ENCODE measurements at regions not wholly inside any gene's neighbourhood (a gene's known extent, or its start where the extent isn't known, plus 50 kb on each side); places are given as distances from the start of the nearest gene placed in this dataset.
A peak's percentile ranks its signal among the peaks of the same experiment; 100 is the strongest.

DNA sequence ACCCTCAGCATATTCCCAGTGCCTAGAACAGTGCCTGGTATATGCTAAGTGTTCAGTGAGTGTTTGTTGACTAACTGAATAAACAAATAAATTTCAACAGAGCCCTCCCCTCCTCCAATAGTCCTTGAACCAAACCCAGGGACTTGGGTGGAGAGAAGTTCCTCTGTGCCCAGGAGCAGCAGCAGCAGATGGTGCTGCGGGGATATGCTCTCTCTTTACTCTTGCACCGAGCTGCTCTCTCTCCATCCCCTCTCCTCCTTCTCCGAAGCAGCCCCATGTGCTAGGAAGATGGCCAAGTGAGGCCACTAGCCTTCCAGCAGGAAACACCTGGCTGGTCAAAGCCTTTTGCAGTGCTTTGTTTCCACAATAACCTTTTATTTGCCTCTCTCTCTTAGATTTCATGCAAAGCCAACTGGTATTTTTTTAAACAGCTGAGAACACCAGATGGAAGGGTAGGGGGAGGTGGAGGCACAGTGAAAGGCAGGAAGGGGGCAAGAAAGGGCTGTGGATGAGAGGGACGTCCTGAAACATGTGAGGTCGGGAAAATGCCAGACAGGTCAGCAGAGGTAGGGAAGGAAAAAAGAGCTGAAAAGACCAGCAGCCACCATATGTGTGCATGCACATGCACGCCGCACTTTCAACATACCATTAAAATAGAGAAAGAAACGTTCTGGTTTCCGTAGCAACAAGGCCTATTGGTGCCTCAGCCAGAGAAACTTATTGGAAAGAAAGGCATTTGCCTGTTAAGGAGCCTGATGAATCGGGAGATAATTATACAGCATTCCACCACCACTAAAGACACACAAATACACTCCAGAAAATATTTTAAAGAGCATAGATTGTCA lies 78.9 kb downstream of the EMP1 start:
- 0 out of 22 replicates have a peak overlapping the region, but pooled peaks of 1 of the 11 experiments have one; percentile 21 for H3K9ac ChIP-seq
- TF ChIP-seq Cebpa-rat (IDR thresholded peaks at IDR 0.05): no peak
- no peaks in the 10 kb centered on the region for H3K36me3 ChIP-seq
- no peak overlapping the region for H3K27ac ChIP-seq
- H3K4me2 ChIP-seq: peak overlapping the region in 8 of 11 experiments; percentile 28 to 58 (median 43); a peak in 14 of 22 replicates
- no peak overlapping the region for H3K4me3 ChIP-seq
- peaks cover 13 to 27% (median 23%) of the 10 kb centered on the region in 11 experiments; a peak in 18 of 22 replicates for H3K9me3 ChIP-seq (replicated peaks in 1 of 11)
- no peaks in the 10 kb centered on the region for H4K20me1 ChIP-seq
- H3K4me1 ChIP-seq: peaks cover 0 to 18% (median 9%) of the 10 kb centered on the region in 10 experiments; a peak in 12 of 20 replicates
- no peaks in the 10 kb centered on the region for H3K27me3 ChIP-seq

DNA sequence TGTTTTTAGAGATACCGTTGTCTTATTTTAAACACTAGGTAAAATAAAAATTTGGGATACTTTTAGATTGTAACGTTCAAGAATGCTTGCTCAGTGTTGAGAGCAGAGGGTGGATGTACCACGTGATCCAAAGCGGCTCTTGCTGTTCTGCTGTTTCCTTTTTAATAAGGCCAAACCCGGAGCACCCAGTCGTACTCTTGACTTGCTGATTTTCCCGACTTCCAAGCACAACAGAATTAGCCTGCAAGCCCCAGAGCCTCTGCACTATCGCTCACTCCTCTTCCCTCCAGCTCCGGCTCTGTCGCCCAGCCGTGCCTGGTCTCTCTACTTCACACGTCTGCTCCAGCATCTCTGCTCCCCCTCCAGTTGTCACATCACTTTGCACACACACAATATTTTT lies 77.3 kb downstream of the EMP1 start:
- H3K4me2 ChIP-seq: no peak overlapping the region
- H3K4me1 ChIP-seq: peaks cover 0 to 16% (median 9%) of the 10 kb centered on the region in 10 experiments; a peak in 12 of 20 replicates
- no peaks in the 10 kb centered on the region for H3K27me3 ChIP-seq
- H3K27ac ChIP-seq: no peak overlapping the region
- no peaks in the 10 kb centered on the region for H4K20me1 ChIP-seq
- H3K36me3 ChIP-seq: no peaks in the 10 kb centered on the region
- no peak for TF ChIP-seq Cebpa-rat (IDR thresholded peaks at IDR 0.05)
- peaks cover 2 to 18% (median 9%) of the 10 kb centered on the region in 11 experiments; a peak in 18 of 22 replicates for H3K9me3 ChIP-seq (replicated peaks in 1 of 11)
- H3K9ac ChIP-seq: no peak overlapping the region
- H3K4me3 ChIP-seq: no peak overlapping the region

DNA sequence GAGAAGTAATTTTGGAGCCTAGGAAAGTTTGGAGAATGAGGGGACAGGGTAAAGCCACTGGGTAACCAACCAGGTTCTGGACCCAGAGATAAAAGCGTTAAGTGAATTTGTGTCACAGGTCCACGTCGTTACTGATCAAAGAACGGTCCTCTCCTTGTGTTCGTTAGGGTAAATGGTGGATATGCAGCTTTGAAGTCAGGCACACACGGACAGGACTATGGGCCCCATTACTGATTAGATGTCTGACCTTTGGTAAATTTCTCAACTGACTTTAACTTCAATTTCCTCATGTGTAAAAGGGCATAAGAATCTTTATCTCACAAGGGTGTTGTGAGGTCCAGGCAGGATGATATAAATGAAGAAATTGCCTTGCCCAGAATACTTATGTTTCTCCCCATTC lies 76.6 kb downstream of the EMP1 start:
- H3K9me3 ChIP-seq (replicated peaks in 1 of 11): peaks cover under 1 to 18% (median 9%) of the 10 kb centered on the region in 11 experiments; a peak in 18 of 22 replicates
- peaks cover 0 to 16% (median 8%) of the 10 kb centered on the region in 10 experiments; a peak in 12 of 20 replicates for H3K4me1 ChIP-seq
- H3K4me3 ChIP-seq: no peak overlapping the region
- H3K4me2 ChIP-seq: no peak overlapping the region
- H3K27ac ChIP-seq: no peak overlapping the region
- H3K9ac ChIP-seq: no peak overlapping the region
- no peaks in the 10 kb centered on the region for H3K36me3 ChIP-seq
- no peaks in the 10 kb centered on the region for H3K27me3 ChIP-seq
- TF ChIP-seq Cebpa-rat (IDR thresholded peaks at IDR 0.05): no peak
- no peaks in the 10 kb centered on the region for H4K20me1 ChIP-seq

DNA sequence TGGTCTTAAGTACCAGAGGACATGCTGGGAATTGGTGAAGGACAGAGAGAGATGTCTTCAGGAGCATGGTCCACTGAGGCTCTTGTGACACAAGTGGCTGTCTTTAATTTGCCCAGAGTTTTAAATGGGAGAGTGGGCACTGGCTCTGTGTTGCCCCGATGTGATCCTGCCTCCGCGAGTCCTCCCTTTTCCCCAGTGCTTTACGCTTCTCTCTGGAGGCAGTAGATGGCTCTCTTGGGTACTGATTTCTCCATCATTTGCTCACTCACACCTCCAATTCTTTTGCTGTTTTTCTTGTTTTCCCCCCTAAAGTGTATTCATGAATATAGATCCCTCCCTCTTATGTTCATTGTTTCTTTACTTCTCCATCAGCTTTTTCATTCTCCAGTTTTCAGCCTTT lies 74.3 kb downstream of the EMP1 start:
- no peak overlapping the region for H3K4me2 ChIP-seq
- no peak overlapping the region for H3K27ac ChIP-seq
- H3K27me3 ChIP-seq: no peaks in the 10 kb centered on the region
- H3K9ac ChIP-seq: no peak overlapping the region
- no peak for TF ChIP-seq Cebpa-rat (IDR thresholded peaks at IDR 0.05)
- H3K4me3 ChIP-seq: no peak overlapping the region
- no peaks in the 10 kb centered on the region for H3K36me3 ChIP-seq
- peaks cover 6 to 38% (median 25%) of the 10 kb centered on the region in 11 experiments; a peak in 20 of 22 replicates for H3K9me3 ChIP-seq (replicated peaks in 1 of 11)
- peaks cover 0 to 15% (median 10%) of the 10 kb centered on the region in 10 experiments; a peak in 12 of 20 replicates for H3K4me1 ChIP-seq
- H4K20me1 ChIP-seq: no peaks in the 10 kb centered on the region

Data from BLaER1 treated with 17β-estradiol and CSF1 and Interleukin-3, amounts not matched to agents 10 nM and 100 nM (cell line).